GM12873 (cell line): ENCODE measurements at regions not wholly inside any gene's neighbourhood (a gene's known extent, or its start where the extent isn't known, plus 50 kb on each side); places are given as distances from the start of the nearest gene placed in this dataset.

Experiments used
- CTCF ChIP-seq: IDR thresholded peaks from 2 replicates; pipeline ENCODE4 v1.5.1; 2012; ENCODE audit warnings: low read depth, mild to moderate bottlenecking, moderate library complexity, low read length, control low read depth; ENCODE audit not compliant: insufficient read depth; ENCODE audit errors: missing control alignments

GRCh38 chr4:116132946-116133345 lies 952.4 kb downstream of the TRAM1L1 start:
- TF ChIP-seq CTCF: no peak

GRCh38 chr4:116126794-116127193 lies 958.6 kb downstream of the TRAM1L1 start:
- no peak for TF ChIP-seq CTCF

- TF ChIP-seq CTCF: no peak
These were observed 963.3 kb downstream of the TRAM1L1 start for GRCh38 chr4:116122124-116122523.

- no peak for TF ChIP-seq CTCF
These were observed 967.2 kb downstream of the TRAM1L1 start for GRCh38 chr4:116118221-116118620.

GRCh38 chr4:116110713-116111112 lies 974.7 kb downstream of the TRAM1L1 start:
- TF ChIP-seq CTCF: no peak

GRCh38 chr4:116108606-116109005 lies 976.8 kb downstream of the TRAM1L1 start:
- no peak for TF ChIP-seq CTCF

GRCh38 chr4:116101321-116101720 lies 984.1 kb downstream of the TRAM1L1 start:
- TF ChIP-seq CTCF: no peak

GRCh38 chr4:116099596-116099995 lies 985.8 kb downstream of the TRAM1L1 start:
- no peak for TF ChIP-seq CTCF
